ENCODE measurements at regions not wholly inside any gene's neighbourhood (a gene's known extent, or its start where the extent isn't known, plus 50 kb on each side); places are given as distances from the start of the nearest gene placed in this dataset.

DNA sequence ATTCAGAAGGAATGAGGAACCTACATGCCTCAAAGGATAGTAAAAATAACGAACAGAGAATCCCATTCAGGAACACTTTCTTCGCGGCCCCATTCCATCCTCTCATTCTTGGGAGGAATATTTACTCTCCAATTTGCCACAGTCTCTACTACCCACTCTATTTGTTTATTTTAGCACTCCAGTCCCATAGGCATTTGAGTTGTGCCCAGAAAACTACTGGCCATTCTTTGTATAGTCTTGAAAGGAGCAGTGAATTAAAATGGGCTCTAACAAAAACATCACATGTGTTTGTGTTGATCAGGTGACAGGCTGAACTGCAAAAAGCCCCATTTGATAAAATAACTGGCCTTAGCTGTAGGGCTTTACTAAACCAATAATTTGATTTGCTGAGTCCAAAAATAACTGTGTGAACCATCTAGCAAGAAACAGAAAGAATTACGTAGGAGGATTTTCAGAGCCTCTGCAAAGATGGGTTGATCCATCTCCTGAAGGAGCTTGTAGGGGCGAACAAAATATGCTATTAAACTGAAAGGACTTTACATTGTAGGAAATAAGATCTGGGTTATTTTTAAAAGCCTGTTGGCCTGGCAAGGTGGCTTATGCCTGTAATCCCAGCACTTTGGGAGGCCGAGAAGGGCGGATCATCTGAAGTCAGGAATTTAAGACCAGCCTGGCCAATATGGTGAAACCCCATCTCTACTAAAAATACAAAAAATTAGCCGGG is 142.3 kb upstream of the CPNE8 start:
- DNase-seq (ENCODE audit: low read depth in 2 of 2) = no peak

GRCh38 chr12:39044754-39045153 is 139.4 kb upstream of the CPNE8 start:
- DNase-seq (ENCODE audit: low read depth in 2 of 2) = no peak

GRCh38 chr12:39043424-39043822 is 138.0 kb upstream of the CPNE8 start:
- DNase-seq (ENCODE audit: low read depth in 2 of 2) = no peak

DNA sequence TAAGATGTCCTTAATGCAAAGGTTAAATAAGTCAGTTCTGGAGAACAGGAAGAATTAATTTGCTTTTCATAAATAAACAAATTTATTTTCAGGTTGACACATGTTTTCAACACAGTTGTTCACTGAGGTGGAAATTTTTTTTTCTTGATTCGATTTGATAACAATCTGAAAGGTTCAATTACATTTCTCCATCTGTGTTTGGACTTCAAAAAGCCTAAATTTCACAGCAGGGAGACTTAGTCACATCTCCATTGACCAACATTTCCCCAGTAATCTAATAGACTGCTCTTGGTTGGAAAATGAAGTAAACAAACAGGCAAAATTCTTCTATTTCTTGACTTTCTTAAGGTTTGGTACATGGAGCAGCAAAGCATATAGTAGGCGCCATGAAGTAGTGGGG is 134.9 kb upstream of the CPNE8 start:
- no peak for DNase-seq (ENCODE audit: low read depth in 2 of 2)

DNA sequence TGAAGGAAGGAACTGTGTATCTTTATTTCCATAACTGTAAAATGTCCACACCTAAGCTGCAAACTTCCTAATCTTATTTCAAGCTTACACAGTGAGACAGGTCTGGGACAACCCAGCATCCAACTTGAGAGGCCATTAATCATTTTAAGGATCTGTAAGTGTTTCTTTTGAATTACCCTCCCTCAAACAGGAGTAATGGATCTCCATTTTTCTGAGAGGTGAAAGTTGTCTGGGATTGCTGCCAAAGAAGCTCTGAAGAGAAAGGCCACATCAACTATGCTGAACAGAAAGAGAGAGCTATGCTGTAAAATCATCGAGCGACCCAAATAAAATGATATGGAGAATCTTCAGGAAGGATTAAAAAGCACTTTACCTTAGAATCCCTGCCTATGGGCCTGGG is 131.7 kb upstream of the CPNE8 start:
- no peak for DNase-seq (ENCODE audit: low read depth in 2 of 2)

DNA sequence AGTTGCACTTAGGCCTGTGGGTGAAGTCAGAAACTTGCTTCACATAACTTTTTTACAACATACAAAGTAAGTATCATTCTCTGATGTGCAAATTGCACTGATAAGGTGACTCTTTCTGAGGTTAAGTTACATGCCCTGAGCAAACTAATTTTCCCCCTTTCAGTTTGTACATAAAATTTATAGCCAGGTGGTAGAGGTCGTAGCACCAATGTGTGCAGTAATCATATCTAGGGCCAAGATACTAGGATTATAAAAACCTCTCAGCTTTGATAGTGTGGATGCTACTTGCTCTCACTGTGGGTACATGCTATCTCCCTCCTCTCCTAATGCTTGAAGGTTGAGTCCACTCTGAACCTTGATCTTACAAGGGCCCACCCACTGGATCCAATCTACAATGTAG is 130.7 kb upstream of the CPNE8 start:
- no peak for DNase-seq (ENCODE audit: low read depth in 2 of 2)

DNA sequence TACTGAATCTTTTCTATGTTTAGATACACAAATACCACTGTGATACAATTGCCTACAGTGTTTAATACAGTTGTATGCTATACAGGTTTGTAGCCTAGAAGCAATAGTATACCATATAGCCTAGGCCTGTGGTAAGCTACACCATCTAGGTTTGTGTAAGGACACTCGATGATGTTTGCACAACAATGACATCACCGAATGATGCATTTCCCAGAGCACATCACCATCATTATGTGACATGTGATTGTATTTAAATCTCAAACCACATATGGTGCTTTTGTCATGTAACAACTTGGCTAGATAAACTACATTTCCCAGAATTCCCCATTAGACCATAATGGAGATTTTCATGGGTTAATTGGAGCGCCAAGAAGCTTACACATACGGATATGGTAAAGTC is 128.4 kb upstream of the CPNE8 start:
- DNase-seq (ENCODE audit: low read depth in 2 of 2) = no peak

DNA sequence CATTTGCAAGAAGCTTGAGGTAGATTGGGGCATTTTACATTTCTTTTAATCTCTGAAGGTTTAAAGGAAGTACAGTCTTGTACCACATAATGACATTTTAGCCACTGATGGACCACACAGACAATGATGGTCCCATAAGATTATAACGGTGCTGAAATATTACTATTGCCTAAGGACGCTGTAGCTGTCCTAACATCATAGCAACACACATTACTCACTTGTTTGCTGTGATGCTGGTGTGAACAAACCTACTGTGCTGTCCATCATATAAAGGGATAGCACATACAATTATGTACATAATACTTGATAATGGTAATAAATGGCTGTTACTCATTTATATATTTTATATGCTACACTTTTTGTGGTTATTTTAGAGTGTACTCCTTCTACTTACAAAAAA is 127.1 kb upstream of the CPNE8 start:
- no peak for DNase-seq (ENCODE audit: low read depth in 2 of 2)

DNA sequence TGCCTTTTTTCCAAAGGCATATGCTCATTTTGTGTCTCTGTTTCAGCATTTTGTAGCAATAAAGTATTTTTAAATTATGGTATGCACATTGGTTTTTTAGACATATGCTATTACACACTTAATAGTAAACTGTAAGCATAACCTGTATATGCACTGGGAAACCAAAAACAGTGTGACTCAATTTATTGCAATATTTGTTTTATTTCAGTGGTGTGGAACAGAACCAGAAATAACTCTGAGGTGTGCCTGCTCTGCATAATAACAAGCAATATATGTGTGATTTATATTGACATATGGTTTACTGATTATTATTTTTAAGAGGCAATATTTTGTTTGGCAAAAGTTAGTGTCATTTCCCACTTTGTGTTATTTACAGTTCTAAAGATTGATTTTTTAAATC is 126.6 kb upstream of the CPNE8 start:
- DNase-seq (ENCODE audit: low read depth in 2 of 2) = no peak

- DNase-seq (ENCODE audit: low read depth in 2 of 2) = no peak
These were observed 123.0 kb upstream of the CPNE8 start for GRCh38 chr12:39028382-39028781.

GRCh38 chr12:39012870-39013269 is 107.5 kb upstream of the CPNE8 start:
- DNase-seq (ENCODE audit: low read depth in 2 of 2) = no peak

- no peak for DNase-seq (ENCODE audit: low read depth in 2 of 2)
These were observed 105.8 kb upstream of the CPNE8 start for GRCh38 chr12:39011166-39011565.

DNA sequence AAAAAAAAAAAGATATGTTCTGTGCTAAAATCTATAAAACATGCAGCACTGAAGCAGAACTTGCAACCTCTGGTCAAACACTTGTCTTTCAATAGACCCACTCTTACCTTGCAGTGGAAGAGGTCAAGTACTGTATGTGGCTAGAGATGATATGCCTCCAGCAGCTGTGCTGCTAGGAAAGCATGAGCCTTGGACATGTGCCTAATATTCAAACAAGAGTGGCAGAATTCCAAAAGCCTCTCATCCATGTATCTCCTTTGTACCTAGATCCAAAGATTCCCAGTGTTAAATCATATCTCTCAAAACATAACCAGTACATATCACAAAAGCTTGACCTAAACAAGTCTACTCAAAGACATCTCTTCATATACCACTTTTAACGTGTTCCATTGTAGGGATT is 105.0 kb upstream of the CPNE8 start:
- DNase-seq (ENCODE audit: low read depth in 2 of 2) = no peak

GRCh38 chr12:39007619-39008018 is 102.2 kb upstream of the CPNE8 start:
- no peak for DNase-seq (ENCODE audit: low read depth in 2 of 2)

DNA sequence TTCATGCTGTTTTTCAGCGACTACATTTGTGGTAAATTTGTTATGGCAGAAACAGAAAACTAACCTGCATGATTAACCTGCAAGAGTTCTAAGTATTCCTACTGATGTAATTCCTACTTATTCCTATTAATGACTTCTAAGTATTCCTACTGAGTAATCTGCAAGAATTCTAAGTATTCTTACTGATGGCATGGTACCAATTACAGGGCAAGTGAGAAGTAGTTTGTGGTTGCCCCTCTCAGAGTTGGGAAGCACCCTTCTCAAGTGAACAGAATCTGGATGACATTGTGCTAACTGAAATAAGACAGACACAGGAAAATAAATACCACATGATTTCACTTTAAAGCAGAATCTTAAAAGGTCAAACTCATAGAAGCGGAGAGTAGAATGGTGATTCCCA is 100.9 kb upstream of the CPNE8 start:
- no peak for DNase-seq (ENCODE audit: low read depth in 2 of 2)

DNA sequence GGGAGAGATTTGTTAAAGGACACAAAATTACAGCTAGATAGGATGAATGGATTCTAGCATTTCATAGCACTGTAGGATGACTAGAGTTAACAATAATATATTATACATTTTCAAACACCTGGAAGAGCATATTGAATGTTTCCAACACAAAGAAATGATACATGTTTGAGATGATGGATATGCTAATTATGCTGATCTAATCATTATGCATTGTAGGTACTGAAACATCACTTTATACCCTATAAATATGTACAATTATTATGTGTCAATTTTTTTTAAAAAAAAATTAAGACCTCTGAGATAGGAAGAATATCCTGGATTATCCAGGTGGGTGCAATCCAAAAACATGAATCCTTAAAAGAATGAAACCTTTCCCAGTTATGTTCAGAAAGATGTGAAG is 100.3 kb upstream of the CPNE8 start:
- DNase-seq (ENCODE audit: low read depth in 2 of 2) = no peak

DNA sequence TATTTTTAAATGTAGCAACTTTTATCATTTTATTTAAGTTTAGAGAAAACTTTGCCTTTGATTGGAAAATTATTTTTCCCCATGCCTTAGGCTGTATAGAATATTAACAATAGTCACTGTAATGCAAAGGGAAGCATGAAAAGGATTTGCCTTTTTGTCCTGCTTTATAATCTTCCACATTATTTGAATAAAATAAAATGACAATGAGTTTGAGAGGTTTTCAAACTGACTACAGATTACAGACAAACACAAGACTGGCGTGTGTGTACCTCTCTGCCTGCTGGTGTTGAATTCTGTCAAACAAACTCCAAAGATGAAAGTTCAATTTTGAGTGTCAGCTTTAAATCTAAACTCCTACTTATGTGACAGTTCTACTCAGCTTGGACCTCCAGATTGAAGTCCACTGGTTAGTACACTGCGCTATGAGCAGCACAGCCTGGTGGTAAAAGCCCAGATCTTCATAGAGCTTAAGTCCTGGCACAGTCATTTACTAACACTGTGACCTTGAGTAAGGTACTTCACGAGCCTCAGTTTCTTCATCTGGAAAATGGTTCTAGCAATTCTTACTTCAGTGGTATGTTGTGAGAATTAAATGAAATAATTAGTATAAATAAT is 98.3 kb upstream of the CPNE8 start:
- DNase-seq (ENCODE audit: low read depth in 2 of 2) = no peak

DNA sequence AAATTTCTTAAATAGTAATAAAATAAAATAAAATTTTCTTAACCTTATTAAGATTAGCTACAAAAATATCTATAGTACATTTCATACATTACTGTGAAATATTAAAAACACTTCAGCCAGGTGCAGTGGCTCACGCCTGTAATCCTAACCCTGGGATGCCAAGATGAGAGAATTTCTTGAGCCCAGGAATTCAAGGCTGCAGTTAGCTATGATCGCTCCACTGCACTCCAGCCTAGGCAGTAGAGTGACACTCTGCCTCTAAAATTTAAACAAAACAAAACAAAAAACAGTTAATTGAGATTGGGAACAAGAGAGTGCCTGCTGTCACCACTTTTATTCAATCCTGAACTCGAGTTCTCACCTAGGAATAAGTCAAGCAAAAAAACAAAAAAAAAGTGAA is 95.0 kb upstream of the CPNE8 start:
- DNase-seq (ENCODE audit: low read depth in 2 of 2) = no peak

- no peak for DNase-seq (ENCODE audit: low read depth in 2 of 2)
These were observed 93.6 kb upstream of the CPNE8 start for GRCh38 chr12:38998887-38999482.

- no peak for DNase-seq (ENCODE audit: low read depth in 2 of 2)
These were observed 89.9 kb upstream of the CPNE8 start for GRCh38 chr12:38995249-38995648.

DNA sequence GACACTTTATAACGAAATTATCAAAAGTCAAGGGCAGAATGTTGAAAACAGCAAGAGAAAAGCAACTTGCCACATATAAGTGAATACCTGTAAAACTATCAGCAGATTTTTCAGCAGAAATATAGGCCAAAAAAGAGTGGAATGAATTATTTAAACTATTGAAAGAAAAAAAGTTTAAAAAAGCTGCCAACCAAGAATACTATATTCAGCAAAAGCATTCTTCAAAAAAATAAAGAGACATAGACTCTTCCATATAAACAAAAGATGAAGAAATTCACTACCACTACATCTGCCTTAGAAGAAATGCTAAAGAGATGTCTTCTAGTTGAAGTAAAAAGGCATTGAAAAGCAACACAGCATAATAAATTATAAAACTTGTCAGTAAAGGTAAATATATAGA is 80.6 kb upstream of the CPNE8 start:
- no peak for DNase-seq (ENCODE audit: low read depth in 2 of 2)

DNA sequence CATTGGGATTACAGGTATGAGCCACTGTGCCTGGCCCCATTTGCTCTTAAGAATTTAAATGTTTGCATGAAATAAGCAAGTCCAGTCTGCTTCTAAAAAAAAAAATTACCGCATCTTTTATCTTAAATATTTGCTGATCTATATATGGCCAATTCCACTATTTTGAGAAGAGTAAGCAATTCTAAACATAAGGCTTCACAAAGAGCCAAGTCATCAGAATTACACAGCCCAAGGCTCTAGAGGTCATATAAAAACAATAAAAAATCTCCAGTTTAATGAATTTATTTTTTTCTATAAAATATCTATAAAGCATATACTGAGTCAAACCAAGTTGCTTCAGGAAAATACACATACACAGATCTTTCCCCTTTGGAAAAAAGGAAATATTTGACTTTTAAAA is 79.0 kb upstream of the CPNE8 start:
- no peak for DNase-seq (ENCODE audit: low read depth in 2 of 2)

- no peak for DNase-seq (ENCODE audit: low read depth in 2 of 2)
These were observed 77.8 kb upstream of the CPNE8 start for GRCh38 chr12:38983117-38983571.
